ENCODE measurements at regions not wholly inside any gene's neighbourhood (a gene's known extent, or its start where the extent isn't known, plus 50 kb on each side); places are given as distances from the start of the nearest gene placed in this dataset.
A peak's percentile ranks its signal among the peaks of the same experiment; 100 is the strongest.

DNA sequence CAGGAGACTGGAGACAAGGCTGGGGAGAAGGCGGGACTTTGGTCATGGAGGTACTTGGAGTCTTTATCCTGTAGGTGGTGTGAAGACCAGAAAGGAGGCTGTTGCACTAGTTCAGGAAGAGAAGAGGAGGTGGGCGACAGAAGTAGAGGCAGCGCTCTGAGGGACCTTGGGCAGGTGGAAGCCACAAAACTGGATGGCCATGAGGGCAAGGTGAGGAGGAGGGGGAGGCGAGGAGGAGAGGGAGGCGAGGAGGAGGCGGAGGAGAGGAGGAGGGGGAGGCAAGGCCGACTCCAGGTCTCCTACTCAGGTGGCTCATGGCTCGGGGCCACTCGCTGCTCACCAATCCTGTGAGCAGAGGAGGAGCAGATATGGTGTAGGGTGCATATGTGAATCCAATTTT is 125.6 kb downstream of the RPLP1 start:
- H3K14ac ChIP-seq (replicated peaks; ENCODE audit: low read depth, low read length): no peak overlapping the region
- H2AK9ac ChIP-seq (replicated peaks; ENCODE audit: low read depth, low read length, poor library complexity): no peak overlapping the region
- no peaks in the 10 kb centered on the region for H3K9me1 ChIP-seq (ENCODE audit: insufficient read depth, low read length)
- intact Hi-C loops (cut with micrococcal nuclease) (loop anchor here (5.0 kb wide), 1 partner anchor 784 kb away; no protein-coding TSS in a partner anchor), in situ Hi-C loops (cut with MboI; ENCODE audit: low sequenced_read_pairs) (loop anchor here (10.0 kb wide), 1 partner anchor 907 kb away; no protein-coding TSS in a partner anchor), dilution Hi-C loops (cut with HindIII; ENCODE audit: low sequenced_read_pairs, unreplicated experiment) (no loop called here)
- no peak overlapping the region for H3K4me2 ChIP-seq (ENCODE audit: low read depth, low read length)
- no peaks in the 10 kb centered on the region for H3K36me3 ChIP-seq (ENCODE audit: control insufficient read depth, insufficient read depth, low read length)
- H3K9me3 ChIP-seq (ENCODE audit: control insufficient read depth, insufficient read depth, low read length): no peaks in the 10 kb centered on the region
- H3K79me1 ChIP-seq (ENCODE audit: low read depth in 1 of 2, low read length in 2 of 2): no peaks in the 10 kb centered on the region
- H3K23ac ChIP-seq (ENCODE audit: low read depth, low read length): no peak overlapping the region
- H3K4me1 ChIP-seq (ENCODE audit: control insufficient read depth, insufficient read depth, low read length): no peaks in the 10 kb centered on the region
- H3K4ac ChIP-seq (ENCODE audit: low read depth, low read length): no peak overlapping the region
- peak overlapping the region; percentile 14 for H2AFZ ChIP-seq (replicated peaks; ENCODE audit: low read length, poor library complexity)
- H4K5ac ChIP-seq (ENCODE audit: low read depth, low read length): no peak overlapping the region
- no peak overlapping the region for H3K4me3 ChIP-seq (ENCODE audit: insufficient read depth, low read depth, low read length)
- H3K27me3 ChIP-seq (ENCODE audit: control insufficient read depth, insufficient read depth, low read length): peaks cover 61% of the 10 kb centered on the region
- DNase-seq (no peak), ATAC-seq (ENCODE audit: low read depth) (no peak)
- H4K91ac ChIP-seq (ENCODE audit: insufficient read depth, low read depth, low read length): no peak overlapping the region
- H2BK15ac ChIP-seq (ENCODE audit: low read depth, low read length): no peak overlapping the region
- TF ChIP-seq MAZ (IDR thresholded peaks at IDR 0.05; ENCODE audit: borderline replicate concordance, low read depth, low read length) (no peak), NFE2L2 (IDR thresholded peaks at IDR 0.05; ENCODE audit: low read depth, low read length) (no peak), ELK1 (IDR thresholded peaks at IDR 0.05; ENCODE audit: borderline replicate concordance, low read depth, low read length) (no peak), POLR2A (IDR thresholded peaks at IDR 0.05; ENCODE audit: low read depth, low read length) (no peak), SMC3 (IDR thresholded peaks at IDR 0.05; ENCODE audit: low read depth, low read length) (no peak), MXI1 (IDR thresholded peaks at IDR 0.05; ENCODE audit: borderline replicate concordance, low read depth, low read length) (no peak), CEBPB (IDR thresholded peaks at IDR 0.05; ENCODE audit: low read depth, low read length) (no peak), CHD1 (IDR thresholded peaks at IDR 0.05; ENCODE audit: low read depth, low read length) (no peak), RFX5 (IDR thresholded peaks at IDR 0.05; ENCODE audit: low read depth, low read length) (no peak), MAFK (IDR thresholded peaks at IDR 0.05; ENCODE audit: low read depth, low read length) (no peak), RCOR1 (IDR thresholded peaks at IDR 0.05; ENCODE audit: insufficient replicate concordance, low read length) (no peak), FOS (IDR thresholded peaks at IDR 0.05; ENCODE audit: low read depth, low read length) (no peak), USF2 (IDR thresholded peaks at IDR 0.05; ENCODE audit: low read depth, low read length) (no peak), CTCF (conservative IDR thresholded peaks at IDR 0.05; ENCODE audit: low read depth, low read length) (no peak), RAD21 (IDR thresholded peaks at IDR 0.05; ENCODE audit: low read length) (no peak), BHLHE40 (IDR thresholded peaks at IDR 0.05; ENCODE audit: low read depth, low read length) (no peak)
- H3K18ac ChIP-seq (ENCODE audit: low read depth, low read length): no peak overlapping the region
- H3K27ac ChIP-seq (ENCODE audit: insufficient read depth, low read length): no peak overlapping the region
- CTCF ChIA-PET: no interaction called here
- BruUV-seq (replicated peaks): no TSS peak
- H3K9ac ChIP-seq (ENCODE audit: low read depth, low read length): no peak overlapping the region
- no peak overlapping the region for H3K56ac ChIP-seq (ENCODE audit: extremely low read depth, insufficient read depth, low read length)
- no peak overlapping the region for H2BK20ac ChIP-seq (ENCODE audit: low read depth, low read length)
- no peak overlapping the region for H2BK120ac ChIP-seq (ENCODE audit: low read depth, low read length)
- no peak overlapping the region for H2BK5ac ChIP-seq (ENCODE audit: low read depth, low read length, poor library complexity, severe bottlenecking)
- whole genome bisulfite sequencing, 2 experiments (ENCODE audit: extremely low coverage in 2 of 2, insufficient read length in 1 of 2): 100% methylated on average over 2 of the region's 9 CpGs; no CpG with 5 or more reads in 1 of the 2 experiments
- H4K20me1 ChIP-seq (ENCODE audit: insufficient read depth, low read length): no peaks in the 10 kb centered on the region
- POLR2A ChIA-PET (ENCODE audit: unreplicated experiment): no interaction called here
- no peak overlapping the region for H2AK5ac ChIP-seq (ENCODE audit: low read depth, low read length)
- no peak overlapping the region for H4K8ac ChIP-seq (ENCODE audit: low read depth in 2 of 2, low read length in 2 of 2)
